Nephron progenitor cell (in vitro differentiated cells): ENCODE measurements at regions not wholly inside any gene's neighbourhood (a gene's known extent, or its start where the extent isn't known, plus 50 kb on each side); places are given as distances from the start of the nearest gene placed in this dataset.
A peak's percentile ranks its signal among the peaks of the same experiment; 100 is the strongest.

ENCODE experiments used
- DNase-seq: peaks from one replicate; pipeline ENCODE4 v3.0.0; 2021
- H3K27ac Mint-ChIP-seq: 2 replicates; pipeline ENCODE4 v1.8.0; 2021; ENCODE audit warnings: mild to moderate bottlenecking, moderate library complexity, mixed read lengths
- H3K27me3 Mint-ChIP-seq: 2 replicates; pipeline ENCODE4 v1.8.0; 2021; ENCODE audit warnings: mild to moderate bottlenecking, low read depth, mixed read lengths; ENCODE audit not compliant: poor library complexity
- H3K36me3 Mint-ChIP-seq: 2 replicates; pipeline ENCODE4 v1.8.0; 2021; ENCODE audit warnings: low read depth, mixed read lengths
- H3K4me1 Mint-ChIP-seq: 2 replicates; pipeline ENCODE4 v1.8.0; 2021; ENCODE audit warnings: mixed read lengths
- H3K4me3 Mint-ChIP-seq: 2 replicates; pipeline ENCODE4 v1.8.0; 2021; ENCODE audit warnings: mild to moderate bottlenecking, moderate library complexity, mixed read lengths
- H3K9me3 Mint-ChIP-seq: 2 replicates; pipeline ENCODE4 v1.8.0; 2021; ENCODE audit warnings: mild to moderate bottlenecking, moderate library complexity, mixed read lengths
- CTCF ChIP-seq: fragments of 200-600 bp; sonication (generic); IDR thresholded peaks from 2 replicates; pipeline ENCODE4 v1.5.0; 2021; ENCODE audit warnings: antibody characterized with exemption

GRCh38 chr21:16108561-16109075 is 378.8 kb downstream of the USP25 start:
- Mint-ChIP-seq H3K9me3 (peaks cover 29% of the 10 kb centered on the region), H3K27me3 (no peaks in the 10 kb centered on the region)

GRCh38 chr21:16113052-16113715 is 383.4 kb downstream of the USP25 start:
- peak overlapping the region; percentile 50 for H3K27ac Mint-ChIP-seq
- no peak for DNase-seq

More at GRCh38 chr21:16108561-16109075, 378.8 kb downstream of the USP25 start:
- peaks cover 5% of the 10 kb centered on the region for H3K4me1 Mint-ChIP-seq
- H3K27ac Mint-ChIP-seq, result no peak overlapping the region
- H3K36me3 Mint-ChIP-seq, result peaks cover 3% of the 10 kb centered on the region
- no peak overlapping the region for H3K4me3 Mint-ChIP-seq
- DNase-seq, result no peak
- no peak for TF ChIP-seq CTCF

GRCh38 chr21:16115461-16115860 is 385.7 kb downstream of the USP25 start:
- Mint-ChIP-seq H3K27ac (no peak overlapping the region), H3K36me3 (peaks cover 8% of the 10 kb centered on the region), H3K27me3 (no peaks in the 10 kb centered on the region), H3K4me1 (peaks cover 5% of the 10 kb centered on the region), H3K9me3 (peaks cover 28% of the 10 kb centered on the region), H3K4me3 (no peak overlapping the region)
- no peak for DNase-seq
- no peak for TF ChIP-seq CTCF

More at GRCh38 chr21:16113052-16113715, 383.4 kb downstream of the USP25 start:
- Mint-ChIP-seq H3K27me3 (no peaks in the 10 kb centered on the region), H3K4me1 (peaks cover 5% of the 10 kb centered on the region), H3K36me3 (peaks cover 8% of the 10 kb centered on the region), H3K9me3 (peaks cover 28% of the 10 kb centered on the region), H3K4me3 (no peak overlapping the region)
- no peak for TF ChIP-seq CTCF

GRCh38 chr21:16116069-16116468 is 386.3 kb downstream of the USP25 start:
- no peak overlapping the region for H3K27ac Mint-ChIP-seq
- H3K9me3 Mint-ChIP-seq, result peaks cover 28% of the 10 kb centered on the region
- no peak for DNase-seq
- H3K4me1 Mint-ChIP-seq, result peaks cover 5% of the 10 kb centered on the region
- H3K36me3 Mint-ChIP-seq, result peaks cover 8% of the 10 kb centered on the region
- no peaks in the 10 kb centered on the region for H3K27me3 Mint-ChIP-seq
- no peak for TF ChIP-seq CTCF
- no peak overlapping the region for H3K4me3 Mint-ChIP-seq

- H3K27me3 Mint-ChIP-seq, result no peaks in the 10 kb centered on the region
- peaks cover 28% of the 10 kb centered on the region for H3K9me3 Mint-ChIP-seq
- H3K27ac Mint-ChIP-seq, result no peak overlapping the region
- H3K4me1 Mint-ChIP-seq, result peaks cover 5% of the 10 kb centered on the region
- no peak for TF ChIP-seq CTCF
- no peak overlapping the region for H3K4me3 Mint-ChIP-seq
- no peak for DNase-seq
- H3K36me3 Mint-ChIP-seq, result peaks cover 8% of the 10 kb centered on the region
Measured at GRCh38 chr21:16116798-16117197, 387.0 kb downstream of the USP25 start.

GRCh38 chr21:16117331-16117730 is 387.5 kb downstream of the USP25 start:
- DNase-seq, result no peak
- Mint-ChIP-seq H3K4me3 (no peak overlapping the region), H3K27me3 (no peaks in the 10 kb centered on the region), H3K36me3 (peaks cover 8% of the 10 kb centered on the region), H3K9me3 (peaks cover 28% of the 10 kb centered on the region), H3K4me1 (peaks cover 5% of the 10 kb centered on the region), H3K27ac (no peak overlapping the region)
- no peak for TF ChIP-seq CTCF
